Esophagus (tissue), 2 donors: ENCODE measurements at regions not wholly inside any gene's neighbourhood (a gene's known extent, or its start where the extent isn't known, plus 50 kb on each side); places are given as distances from the start of the nearest gene placed in this dataset.
"Not testable (repeated sequence)": the region's sequence is repeated elsewhere in the genome, so short reads cannot be mapped to it uniquely, and the experiment has no call there.

Experiments
- H3K27ac ChIP-seq, 2 donors: one replicate each; pipeline ENCODE4 v1.5.1; 2013; ENCODE audit warnings: low read depth in 2 of 2, mild to moderate bottlenecking in 2 of 2, inconsistent platforms in 1 of 2, low read length in 1 of 2, moderate library complexity in 1 of 2
- H3K27me3 ChIP-seq, 2 donors: one replicate each; pipeline ENCODE4 v1.6.1; 2013; ENCODE audit warnings: low read length in 2 of 2, control low read depth in 1 of 2, mild to moderate bottlenecking in 1 of 2; ENCODE audit not compliant: insufficient read depth in 2 of 2, control insufficient read depth in 1 of 2
- H3K36me3 ChIP-seq, 2 donors: one replicate each; pipeline ENCODE4 v1.6.1; 2013; ENCODE audit warnings: low read length in 1 of 2; ENCODE audit not compliant: control insufficient read depth in 2 of 2, insufficient read depth in 2 of 2
- H3K4me1 ChIP-seq, 2 donors: one replicate each; pipeline ENCODE4 v1.6.1; 2013; ENCODE audit warnings: low read length in 1 of 2; ENCODE audit not compliant: control insufficient read depth in 2 of 2, insufficient read depth in 2 of 2
- H3K4me3 ChIP-seq, 2 donors: one replicate each; pipeline ENCODE4 v1.5.1; 2013; ENCODE audit warnings: low read length in 2 of 2, mild to moderate bottlenecking in 2 of 2, low read depth in 1 of 2, moderate library complexity in 1 of 2
- H3K9me3 ChIP-seq, 2 donors: one replicate each; pipeline ENCODE4 v1.6.1; 2013; ENCODE audit warnings: mild to moderate bottlenecking in 2 of 2, low read depth in 1 of 2, low read length in 1 of 2, moderate library complexity in 1 of 2; ENCODE audit not compliant: control insufficient read depth in 2 of 2, insufficient read depth in 1 of 2
- WGBS, 2 donors: extraction: QIAGEN DNeasy Blood & Tissue Kit; methylation state at CpG; one replicate each; pipeline ENCODE4 v1.1.7; 2013; 5-methylcytosine and 5-hydroxymethylcytosine counted together
- donor health status: healthy with polysubstance abuse.
- donor health status: Bipolar disorder and iron deficiency.

GRCh38 chr12:33223956-33224355 lies 215.7 kb downstream of the SYT10 start:
- Histone ChIP-seq H3K36me3 (no peaks in the 10 kb centered on the region), H3K4me1 (peaks cover 0 to 5% of the 10 kb centered on the region in 2 donors), H3K4me3 (no peak overlapping the region), H3K9me3 (no peaks in the 10 kb centered on the region), H3K27me3 (no peaks in the 10 kb centered on the region), H3K27ac (peak overlapping the region in 1 of 2 donors; percentile 71)
- whole genome bisulfite sequencing, 2 donors: 48 to 59% methylated on average over 3 of the region's 3 CpGs

- Histone ChIP-seq H3K27me3 (no peaks in the 10 kb centered on the region), H3K4me3 (no peak overlapping the region), H3K36me3 (no peaks in the 10 kb centered on the region), H3K4me1 (peaks cover 0 to 5% of the 10 kb centered on the region in 2 donors), H3K27ac (no peak overlapping the region), H3K9me3 (no peaks in the 10 kb centered on the region)
- WGBS, 2 donors: 93 to 94% methylated on average over 4 of the region's 4 CpGs
Measured at GRCh38 chr12:33222357-33222756, 217.3 kb downstream of the SYT10 start.

- Histone ChIP-seq H3K4me3 (no peak overlapping the region), H3K27ac (no peak overlapping the region), H3K27me3 (no peaks in the 10 kb centered on the region), H3K9me3 (no peaks in the 10 kb centered on the region), H3K36me3 (no peaks in the 10 kb centered on the region), H3K4me1 (no peaks in the 10 kb centered on the region)
- 45 to 57% methylated on average over 2 of the region's 2 CpGs for WGBS, 2 donors
Measured at GRCh38 chr12:33205981-33206380, 233.6 kb downstream of the SYT10 start.

- H3K27me3 ChIP-seq, H3K9me3 ChIP-seq, H3K27ac ChIP-seq, H3K4me3 ChIP-seq, H3K36me3 ChIP-seq, H3K4me1 ChIP-seq: not testable (repeated sequence)
Measured at GRCh38 chr12:33194389-33194788, 245.2 kb downstream of the SYT10 start.

- WGBS, 2 donors: 68 to 78% methylated on average over 4 of the region's 4 CpGs
- Histone ChIP-seq H3K4me1 (no peaks in the 10 kb centered on the region), H3K27ac (no peak overlapping the region)
Measured at GRCh38 chr12:33192226-33192625, 247.4 kb downstream of the SYT10 start.

GRCh38 chr12:33187409-33187808 lies 252.2 kb downstream of the SYT10 start:
- Histone ChIP-seq H3K27ac (no peak overlapping the region), H3K27me3 (no peaks in the 10 kb centered on the region), H3K9me3 (no peaks in the 10 kb centered on the region), H3K4me1 (no peaks in the 10 kb centered on the region), H3K36me3 (no peaks in the 10 kb centered on the region), H3K4me3 (no peak overlapping the region)

More at GRCh38 chr12:33192226-33192625, 247.4 kb downstream of the SYT10 start:
- H3K36me3 ChIP-seq: no peaks in the 10 kb centered on the region
- no peak overlapping the region for H3K4me3 ChIP-seq
- H3K9me3 ChIP-seq: no peaks in the 10 kb centered on the region
- no peaks in the 10 kb centered on the region for H3K27me3 ChIP-seq

GRCh38 chr12:33184161-33184560 lies 255.5 kb downstream of the SYT10 start:
- Histone ChIP-seq H3K4me3 (no peak overlapping the region), H3K27me3 (no peaks in the 10 kb centered on the region), H3K36me3 (no peaks in the 10 kb centered on the region), H3K9me3 (no peaks in the 10 kb centered on the region), H3K27ac (no peak overlapping the region), H3K4me1 (no peaks in the 10 kb centered on the region)
- WGBS, 2 donors: 56 to 62% methylated on average over 3 of the region's 3 CpGs

- 14 to 29% methylated on average over 1 of the region's 1 CpG for WGBS, 2 donors
- Histone ChIP-seq H3K27ac (no peak overlapping the region), H3K27me3 (no peaks in the 10 kb centered on the region), H3K4me1 (no peaks in the 10 kb centered on the region), H3K9me3 (no peaks in the 10 kb centered on the region), H3K36me3 (no peaks in the 10 kb centered on the region), H3K4me3 (no peak overlapping the region)
Measured at GRCh38 chr12:33182485-33182884, 257.1 kb downstream of the SYT10 start.

GRCh38 chr12:33180918-33181317 lies 258.7 kb downstream of the SYT10 start:
- H3K27me3 ChIP-seq: no peaks in the 10 kb centered on the region
- no peaks in the 10 kb centered on the region for H3K36me3 ChIP-seq
- no peaks in the 10 kb centered on the region for H3K4me1 ChIP-seq
- 71 to 76% methylated on average over 1 of the region's 1 CpG for WGBS, 2 donors
- no peak overlapping the region for H3K4me3 ChIP-seq
- H3K9me3 ChIP-seq: no peaks in the 10 kb centered on the region
- H3K27ac ChIP-seq: no peak overlapping the region

- H3K4me3 ChIP-seq, H3K9me3 ChIP-seq, H3K27me3 ChIP-seq, H3K27ac ChIP-seq, H3K36me3 ChIP-seq, H3K4me1 ChIP-seq: not testable (repeated sequence)
- whole genome bisulfite sequencing, 2 donors: 84 to 89% methylated on average over 3 of the region's 3 CpGs
Measured at GRCh38 chr12:33166260-33166659, 269.7 kb upstream of the PKP2 start.
